ENCODE measurements at regions not wholly inside any gene's neighbourhood (a gene's known extent, or its start where the extent isn't known, plus 50 kb on each side); places are given as distances from the start of the nearest gene placed in this dataset.

DNA sequence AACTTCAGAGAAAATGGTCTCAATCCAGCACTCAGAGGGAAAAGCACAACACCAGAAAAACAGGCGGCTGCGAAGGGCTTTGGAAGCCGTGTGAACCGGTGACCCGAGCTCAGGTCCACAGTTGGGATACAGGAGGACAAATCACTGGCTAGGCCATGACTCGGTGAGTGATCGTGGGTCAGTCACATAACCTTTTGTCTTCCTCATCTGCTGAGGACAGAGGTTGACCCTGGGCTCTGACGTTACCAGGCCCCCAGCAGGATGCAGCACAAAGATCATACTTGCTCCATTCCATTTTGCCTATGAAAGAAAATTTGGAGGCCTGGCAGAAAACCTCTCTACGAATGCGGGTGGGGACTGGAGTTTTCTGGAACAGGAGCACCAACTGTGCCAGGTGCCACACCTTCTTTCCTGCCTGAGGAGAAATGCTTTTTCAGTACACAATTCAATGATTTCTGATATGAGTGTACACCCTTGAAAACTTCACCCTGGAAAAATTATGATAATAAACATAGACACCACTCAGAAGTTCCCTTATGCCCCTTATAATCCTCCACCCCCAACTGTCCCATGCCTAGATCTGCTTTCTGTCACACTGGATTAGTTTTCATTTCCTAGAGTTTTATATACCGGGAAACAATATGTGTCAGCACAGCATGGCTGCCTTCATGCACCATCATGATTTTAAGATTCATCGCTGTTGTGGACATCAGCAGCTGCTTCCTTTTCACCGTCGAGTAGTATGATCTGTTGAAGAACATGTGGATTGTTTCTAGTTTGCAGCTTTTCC lies 85.3 kb upstream of the RALGAPA2 start:
- no peak for DNase-seq
- Histone ChIP-seq H3K36me3 (no peaks in the 10 kb centered on the region), H3K4me3 (no peak overlapping the region), H3K27me3 (no peaks in the 10 kb centered on the region), H3K9ac (ENCODE audit: low read depth in 2 of 2, low read length in 2 of 2) (no peak overlapping the region), H3K9me3 (no peaks in the 10 kb centered on the region), H3K4me1 (no peaks in the 10 kb centered on the region), H3K27ac (no peak overlapping the region)
- TF ChIP-seq, protein P1, sequence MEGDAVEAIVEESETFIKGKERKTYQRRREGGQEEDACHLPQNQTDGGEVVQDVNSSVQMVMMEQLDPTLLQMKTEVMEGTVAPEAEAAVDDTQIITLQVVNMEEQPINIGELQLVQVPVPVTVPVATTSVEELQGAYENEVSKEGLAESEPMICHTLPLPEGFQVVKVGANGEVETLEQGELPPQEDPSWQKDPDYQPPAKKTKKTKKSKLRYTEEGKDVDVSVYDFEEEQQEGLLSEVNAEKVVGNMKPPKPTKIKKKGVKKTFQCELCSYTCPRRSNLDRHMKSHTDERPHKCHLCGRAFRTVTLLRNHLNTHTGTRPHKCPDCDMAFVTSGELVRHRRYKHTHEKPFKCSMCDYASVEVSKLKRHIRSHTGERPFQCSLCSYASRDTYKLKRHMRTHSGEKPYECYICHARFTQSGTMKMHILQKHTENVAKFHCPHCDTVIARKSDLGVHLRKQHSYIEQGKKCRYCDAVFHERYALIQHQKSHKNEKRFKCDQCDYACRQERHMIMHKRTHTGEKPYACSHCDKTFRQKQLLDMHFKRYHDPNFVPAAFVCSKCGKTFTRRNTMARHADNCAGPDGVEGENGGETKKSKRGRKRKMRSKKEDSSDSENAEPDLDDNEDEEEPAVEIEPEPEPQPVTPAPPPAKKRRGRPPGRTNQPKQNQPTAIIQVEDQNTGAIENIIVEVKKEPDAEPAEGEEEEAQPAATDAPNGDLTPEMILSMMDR (IDR thresholded peaks at IDR 0.05), result no peak
- intact Hi-C loops (cut with DNase I), result no loop called here

DNA sequence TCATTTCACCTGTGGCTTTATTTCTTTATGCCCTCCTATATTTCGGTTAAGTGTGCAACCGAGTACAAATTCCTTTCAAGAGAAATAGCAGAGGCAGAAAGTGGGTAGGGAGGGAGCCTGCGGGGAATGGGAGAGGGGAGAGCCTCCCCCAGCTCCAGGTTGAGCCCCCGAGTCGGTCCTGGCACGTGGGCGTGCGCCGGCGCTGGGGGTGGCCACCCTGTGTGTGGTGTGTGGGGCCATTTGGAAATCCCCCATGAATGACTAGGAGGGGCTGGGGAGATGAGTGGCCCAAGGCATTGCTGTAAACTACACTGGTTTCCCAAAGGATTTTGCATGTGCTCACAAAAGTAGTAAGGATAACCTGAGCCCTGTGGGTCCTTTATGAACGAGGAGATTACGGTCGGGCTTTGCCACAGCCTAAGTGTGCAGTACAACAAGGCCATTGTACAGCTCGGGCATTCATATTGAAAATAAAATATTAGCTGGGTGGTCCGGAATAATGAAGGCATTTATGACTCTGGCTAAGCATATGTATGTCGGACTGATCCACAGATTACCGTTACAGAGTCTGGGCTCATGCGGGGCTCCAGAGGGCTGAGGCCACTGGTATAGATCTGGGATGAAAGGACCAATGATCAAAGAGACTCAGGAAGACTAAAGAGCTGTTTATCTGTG lies 84.5 kb upstream of the RALGAPA2 start:
- no peak for DNase-seq
- intact Hi-C loops (cut with DNase I), result no loop called here
- no peak overlapping the region for H3K4me3 ChIP-seq
- TF ChIP-seq, protein P1 (IDR thresholded peaks at IDR 0.05), result no peak
- no peaks in the 10 kb centered on the region for H3K36me3 ChIP-seq
- no peaks in the 10 kb centered on the region for H3K27me3 ChIP-seq
- no peak overlapping the region for H3K27ac ChIP-seq
- H3K9me3 ChIP-seq, result no peaks in the 10 kb centered on the region
- H3K4me1 ChIP-seq, result no peaks in the 10 kb centered on the region
- no peak overlapping the region for H3K9ac ChIP-seq (ENCODE audit: low read depth in 2 of 2, low read length in 2 of 2)

DNA sequence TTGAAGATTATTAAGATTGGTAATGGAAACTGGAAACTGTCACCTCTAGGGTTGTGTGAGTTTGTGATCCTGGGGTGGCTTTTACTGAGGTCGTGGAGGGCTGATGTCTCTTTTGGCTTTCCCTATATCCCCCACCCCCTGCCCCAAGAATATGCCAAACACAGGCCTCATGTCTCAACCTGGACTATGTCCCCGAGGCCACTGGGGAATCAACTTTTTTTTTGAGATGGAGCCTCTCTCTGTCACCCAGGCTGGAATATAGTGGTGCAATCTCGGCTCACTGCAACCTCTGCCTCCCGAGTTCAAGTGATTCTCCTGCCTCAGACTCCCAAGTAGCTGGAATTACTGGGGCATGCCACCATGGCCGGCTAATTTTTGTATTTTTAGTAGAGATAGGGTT lies 83.3 kb upstream of the RALGAPA2 start:
- no peaks in the 10 kb centered on the region for H3K27me3 ChIP-seq
- no peak overlapping the region for H3K9ac ChIP-seq (ENCODE audit: low read depth in 2 of 2, low read length in 2 of 2)
- H3K36me3 ChIP-seq, result no peaks in the 10 kb centered on the region
- no peaks in the 10 kb centered on the region for H3K9me3 ChIP-seq
- intact Hi-C loops (cut with DNase I), result no loop called here
- H3K27ac ChIP-seq, result no peak overlapping the region
- H3K4me1 ChIP-seq, result no peaks in the 10 kb centered on the region
- DNase-seq, result no peak
- H3K4me3 ChIP-seq, result no peak overlapping the region
- TF ChIP-seq, protein P1 (IDR thresholded peaks at IDR 0.05), result no peak

DNA sequence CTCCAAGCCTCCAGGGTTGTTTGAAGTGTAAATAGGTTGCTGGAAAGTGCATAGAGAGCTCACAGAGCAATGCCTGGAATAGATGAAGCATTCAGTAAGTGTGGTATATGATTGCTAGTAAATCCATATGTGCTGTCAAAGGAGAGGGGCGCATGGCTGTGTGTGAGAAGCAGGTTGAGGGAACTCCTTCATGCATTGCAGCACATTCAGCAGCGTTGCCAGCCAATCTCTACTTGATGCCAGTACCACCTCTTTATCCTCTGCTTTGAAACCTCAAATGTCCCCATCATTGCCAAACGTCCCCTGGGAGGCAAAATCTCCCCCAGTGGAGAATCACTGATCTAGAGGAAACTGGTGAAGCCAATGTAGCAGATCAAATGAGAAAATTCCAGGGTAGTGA lies 82.7 kb upstream of the RALGAPA2 start:
- intact Hi-C loops (cut with DNase I), result no loop called here
- no peaks in the 10 kb centered on the region for H3K4me1 ChIP-seq
- TF ChIP-seq, protein P1 (IDR thresholded peaks at IDR 0.05), result no peak
- H3K4me3 ChIP-seq, result no peak overlapping the region
- no peaks in the 10 kb centered on the region for H3K9me3 ChIP-seq
- H3K36me3 ChIP-seq, result no peaks in the 10 kb centered on the region
- H3K27me3 ChIP-seq, result no peaks in the 10 kb centered on the region
- no peak for DNase-seq
- no peak overlapping the region for H3K9ac ChIP-seq (ENCODE audit: low read depth in 2 of 2, low read length in 2 of 2)
- H3K27ac ChIP-seq, result no peak overlapping the region

DNA sequence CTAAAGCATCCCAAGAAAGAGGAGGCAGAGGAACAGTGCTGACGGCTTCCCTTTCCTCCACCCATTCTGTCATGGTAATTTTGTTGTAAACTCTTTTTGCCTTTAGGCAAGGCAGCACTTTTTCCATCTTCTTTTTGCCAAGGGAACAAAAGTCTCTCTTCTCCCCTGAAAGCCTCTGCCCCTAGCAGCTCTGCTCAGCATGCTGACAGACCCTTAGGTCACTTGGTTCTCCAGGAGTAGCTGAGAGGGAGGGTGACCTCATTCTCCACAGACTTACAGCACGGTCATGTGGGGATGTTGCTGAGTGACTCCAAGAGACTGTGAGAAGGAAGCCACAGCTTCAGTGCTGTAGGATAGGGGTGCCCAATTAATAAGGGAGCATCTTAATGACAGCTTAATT lies 81.1 kb upstream of the RALGAPA2 start:
- H3K9ac ChIP-seq (ENCODE audit: low read depth in 2 of 2, low read length in 2 of 2), result no peak overlapping the region
- no peak for DNase-seq
- no peak overlapping the region for H3K4me3 ChIP-seq
- no peaks in the 10 kb centered on the region for H3K27me3 ChIP-seq
- H3K4me1 ChIP-seq, result no peaks in the 10 kb centered on the region
- no peaks in the 10 kb centered on the region for H3K36me3 ChIP-seq
- intact Hi-C loops (cut with DNase I), result no loop called here
- TF ChIP-seq, protein P1 (IDR thresholded peaks at IDR 0.05), result no peak
- no peak overlapping the region for H3K27ac ChIP-seq
- no peaks in the 10 kb centered on the region for H3K9me3 ChIP-seq

Measured in colonic mucosa (tissue), 4 donors.